NT2/D1 (cell line): ENCODE measurements at regions not wholly inside any gene's neighbourhood (a gene's known extent, or its start where the extent isn't known, plus 50 kb on each side); places are given as distances from the start of the nearest gene placed in this dataset.

Experiments
- SUZ12 ChIP-seq: IDR thresholded peaks from 2 replicates; pipeline ENCODE4 v1.6.1; 2011; ENCODE audit not compliant: insufficient read length, insufficient read depth; ENCODE audit errors: extremely low read depth
- YY1 ChIP-seq: IDR thresholded peaks from 2 replicates; pipeline ENCODE4 v1.6.1; 2011; ENCODE audit not compliant: insufficient read length, insufficient read depth
- ZNF274 ChIP-seq: IDR thresholded peaks from 2 replicates; pipeline ENCODE4 v1.6.1; 2011; ENCODE audit warnings: mild to moderate bottlenecking, low read depth, low read length

DNA sequence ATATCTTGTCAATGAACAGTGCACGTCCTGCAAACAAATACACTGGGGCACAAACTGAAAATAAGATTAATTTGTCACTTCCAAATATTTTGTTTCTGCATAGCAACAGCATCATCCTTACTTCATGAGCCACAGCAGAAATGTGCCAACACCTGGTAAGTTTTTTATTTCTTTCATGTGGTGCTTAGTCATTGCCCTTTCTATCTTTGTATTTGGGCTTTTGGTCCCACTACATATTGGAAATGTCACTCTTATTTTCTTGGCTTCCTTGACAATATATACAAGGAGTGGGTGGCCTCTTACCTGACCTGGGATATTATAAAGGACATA lies 208.0 kb downstream of the RBM43 start:
- TF ChIP-seq YY1 (no peak), ZNF274 (no peak), SUZ12 (no peak)
